ENCODE measurements at regions not wholly inside any gene's neighbourhood (a gene's known extent, or its start where the extent isn't known, plus 50 kb on each side); places are given as distances from the start of the nearest gene placed in this dataset.
"Not testable (repeated sequence)": the region's sequence is repeated elsewhere in the genome, so short reads cannot be mapped to it uniquely, and the experiment has no call there.

DNA sequence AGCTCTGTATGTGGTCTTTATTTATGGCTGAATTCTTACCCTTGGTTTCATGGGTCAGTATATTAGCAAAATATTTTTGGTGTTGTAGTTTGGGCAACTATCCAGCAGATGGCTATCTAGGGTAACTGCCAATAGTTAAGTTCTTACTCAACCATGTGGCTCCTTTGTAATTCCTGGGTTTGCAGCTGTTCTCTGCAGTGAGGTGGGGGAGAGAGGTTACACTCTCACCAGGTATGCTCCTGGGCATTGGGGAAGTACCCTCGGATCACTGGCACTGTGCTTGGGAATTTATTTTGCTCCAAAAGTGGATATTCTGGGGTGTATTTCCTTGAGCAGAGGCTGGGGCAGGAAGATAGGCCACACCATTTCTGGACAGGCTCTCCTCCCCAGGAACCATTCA, 436.7 kb upstream of the TMPRSS15 start:
- DNase-seq (ENCODE audit: low read depth, low spot score) (peak; percentile 0), ATAC-seq (no peak)
- H3K79me2 ChIP-seq (ENCODE audit: insufficient read depth, low read length), result no peaks in the 10 kb centered on the region
- intact Hi-C loops (cut with micrococcal nuclease), result no loop called here
- H3K9me2 ChIP-seq (ENCODE audit: insufficient read depth), result no peaks in the 10 kb centered on the region
- H4K20me1 ChIP-seq (ENCODE audit: insufficient read depth), result no peaks in the 10 kb centered on the region
- no peaks in the 10 kb centered on the region for H3K4me1 ChIP-seq (ENCODE audit: control insufficient read depth in 1 of 2, insufficient read depth in 2 of 2, low read length in 2 of 2)
- CTCF ChIA-PET, result no interaction called here
- H3K27ac ChIP-seq (ENCODE audit: low read depth, low read length), result no peak overlapping the region
- TF ChIP-seq, protein P1, sequence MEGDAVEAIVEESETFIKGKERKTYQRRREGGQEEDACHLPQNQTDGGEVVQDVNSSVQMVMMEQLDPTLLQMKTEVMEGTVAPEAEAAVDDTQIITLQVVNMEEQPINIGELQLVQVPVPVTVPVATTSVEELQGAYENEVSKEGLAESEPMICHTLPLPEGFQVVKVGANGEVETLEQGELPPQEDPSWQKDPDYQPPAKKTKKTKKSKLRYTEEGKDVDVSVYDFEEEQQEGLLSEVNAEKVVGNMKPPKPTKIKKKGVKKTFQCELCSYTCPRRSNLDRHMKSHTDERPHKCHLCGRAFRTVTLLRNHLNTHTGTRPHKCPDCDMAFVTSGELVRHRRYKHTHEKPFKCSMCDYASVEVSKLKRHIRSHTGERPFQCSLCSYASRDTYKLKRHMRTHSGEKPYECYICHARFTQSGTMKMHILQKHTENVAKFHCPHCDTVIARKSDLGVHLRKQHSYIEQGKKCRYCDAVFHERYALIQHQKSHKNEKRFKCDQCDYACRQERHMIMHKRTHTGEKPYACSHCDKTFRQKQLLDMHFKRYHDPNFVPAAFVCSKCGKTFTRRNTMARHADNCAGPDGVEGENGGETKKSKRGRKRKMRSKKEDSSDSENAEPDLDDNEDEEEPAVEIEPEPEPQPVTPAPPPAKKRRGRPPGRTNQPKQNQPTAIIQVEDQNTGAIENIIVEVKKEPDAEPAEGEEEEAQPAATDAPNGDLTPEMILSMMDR (IDR thresholded peaks at IDR 0.05 in 2 of 3, conservative IDR thresholded peaks at IDR 0.05 in 1 of 3; ENCODE audit: borderline replicate concordance in 1 of 3, insufficient read depth in 1 of 3, low read depth in 2 of 3, low read length in 2 of 3), result peak in 1 of 3 experiments; percentile 26; a peak in 1 of 6 replicates
- TF ChIP-seq RAD21 (IDR thresholded peaks at IDR 0.05; ENCODE audit: low read depth) (no peak), EZH2phosphoT487 (IDR thresholded peaks at IDR 0.05; ENCODE audit: borderline replicate concordance) (no peak), EZH2 (IDR thresholded peaks at IDR 0.05) (no peak), TCF7L2 (IDR thresholded peaks at IDR 0.05; ENCODE audit: borderline replicate concordance, extremely low read depth, insufficient read depth, insufficient read length) (no peak)
- no peaks in the 10 kb centered on the region for H3K36me3 ChIP-seq (ENCODE audit: control insufficient read depth in 1 of 2, insufficient read depth in 2 of 2, low read length in 2 of 2)
- no peak overlapping the region for H3K4me2 ChIP-seq (ENCODE audit: low read length)
- H3K4me3 ChIP-seq (replicated peaks in 1 of 2; ENCODE audit: low read depth in 1 of 2, low read length in 2 of 2), result no peak overlapping the region
- no peak overlapping the region for H2AFZ ChIP-seq (ENCODE audit: low read depth, low read length, poor library complexity, severe bottlenecking)
- POLR2A ChIA-PET, result no interaction called here
- H3K9me3 ChIP-seq (ENCODE audit: control insufficient read depth in 1 of 2, insufficient read depth in 1 of 2, low read depth in 1 of 2, low read length in 2 of 2), result peaks cover 18 to 36% of the 10 kb centered on the region in 2 experiments; a peak in 3 of 4 replicates
- no peak overlapping the region for H3K9ac ChIP-seq (ENCODE audit: low read length)
- H3K27me3 ChIP-seq (ENCODE audit: insufficient read depth, low read length), result no peaks in the 10 kb centered on the region
- RAD21 ChIA-PET (ENCODE audit: low non-redundant PET in 1 of 2, low total read pairs in 2 of 2, uncharacterized antibody in 2 of 2, unreplicated experiment in 2 of 2), result no interaction called here
- BruUV-seq (replicated peaks), result no TSS peak

DNA sequence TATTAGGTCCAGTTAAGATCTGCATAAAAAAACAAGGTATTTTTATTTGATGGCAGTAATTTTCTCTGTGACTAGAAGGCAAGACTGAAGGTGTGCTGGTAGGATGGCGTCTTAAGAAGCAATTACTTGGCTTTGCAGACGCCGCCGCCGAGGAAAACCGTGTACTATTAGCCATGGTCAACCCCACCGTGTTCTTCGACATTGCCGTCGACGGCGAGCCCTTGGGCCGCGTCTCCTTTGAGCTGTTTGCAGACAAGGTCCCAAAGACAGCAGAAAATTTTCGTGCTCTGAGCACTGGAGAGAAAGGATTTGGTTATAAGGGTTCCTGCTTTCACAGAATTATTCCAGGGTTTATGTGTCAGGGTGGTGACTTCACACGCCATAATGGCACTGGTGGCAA, 454.0 kb upstream of the TMPRSS15 start:
- H3K79me2 ChIP-seq (ENCODE audit: insufficient read depth, low read length); H3K9ac ChIP-seq (ENCODE audit: low read length); H3K4me2 ChIP-seq (ENCODE audit: low read length); CTCF ChIA-PET; H3K4me1 ChIP-seq (ENCODE audit: control insufficient read depth in 1 of 2, insufficient read depth in 2 of 2, low read length in 2 of 2); H4K20me1 ChIP-seq (ENCODE audit: insufficient read depth); H3K4me3 ChIP-seq (replicated peaks in 1 of 2; ENCODE audit: low read depth in 1 of 2, low read length in 2 of 2); POLR2A ChIA-PET; H3K27ac ChIP-seq (ENCODE audit: low read depth, low read length); H3K36me3 ChIP-seq (ENCODE audit: control insufficient read depth in 1 of 2, insufficient read depth in 2 of 2, low read length in 2 of 2); H3K27me3 ChIP-seq (ENCODE audit: insufficient read depth, low read length); H2AFZ ChIP-seq (ENCODE audit: low read depth, low read length, poor library complexity, severe bottlenecking); intact Hi-C loops (cut with micrococcal nuclease); RAD21 ChIA-PET (ENCODE audit: low non-redundant PET in 1 of 2, low total read pairs in 2 of 2, uncharacterized antibody in 2 of 2, unreplicated experiment in 2 of 2); H3K9me2 ChIP-seq (ENCODE audit: insufficient read depth); DNase-seq (ENCODE audit: low read depth, low spot score); ATAC-seq: not testable (repeated sequence)
- TSS peak; percentile 100 for BruUV-seq (replicated peaks)
- H3K9me3 ChIP-seq (ENCODE audit: control insufficient read depth in 1 of 2, insufficient read depth in 1 of 2, low read depth in 1 of 2, low read length in 2 of 2), result peaks cover 13 to 29% of the 10 kb centered on the region in 2 experiments; a peak in 3 of 4 replicates

All from HCT116 (cell line).